ENCODE measurements at regions not wholly inside any gene's neighbourhood (a gene's known extent, or its start where the extent isn't known, plus 50 kb on each side); places are given as distances from the start of the nearest gene placed in this dataset.

GRCh38 chr20:22403632-22404361, 180.6 kb downstream of the FOXA2 start:
- DNase-seq: no peak

DNA sequence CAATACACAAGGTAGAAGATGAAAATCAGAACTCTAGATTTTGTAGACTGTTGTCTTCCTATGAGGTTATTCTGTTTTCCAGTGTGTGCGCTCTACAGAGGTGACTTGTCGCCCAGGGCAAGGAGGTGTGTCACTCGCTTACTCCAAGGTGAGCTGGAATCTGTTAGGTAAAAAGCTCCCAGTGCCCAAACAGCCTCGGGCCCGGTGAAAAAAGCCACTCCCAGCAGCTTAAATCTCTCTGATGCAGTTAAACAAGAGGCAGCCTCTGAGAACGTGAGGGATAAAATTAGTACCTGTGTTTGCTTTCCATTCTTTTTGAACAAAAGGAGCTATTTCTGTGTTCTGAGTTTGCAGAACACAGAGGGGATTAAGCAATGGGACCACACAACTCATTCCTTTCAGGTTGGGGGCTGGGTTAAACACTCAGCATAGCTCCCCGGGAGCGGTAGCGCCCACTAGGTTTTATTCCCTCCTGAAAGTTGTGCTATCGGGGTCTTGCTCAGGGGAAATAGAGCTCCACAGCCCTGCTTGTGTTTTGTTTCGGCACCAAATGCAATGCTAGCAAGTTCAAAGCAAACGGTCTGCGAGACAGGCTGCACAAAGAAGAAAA, 181.2 kb downstream of the FOXA2 start:
- DNase-seq: no peak

GRCh38 chr20:22402550-22402949, 181.8 kb downstream of the FOXA2 start:
- no peak for DNase-seq

GRCh38 chr20:22400440-22400839, 183.9 kb downstream of the FOXA2 start:
- no peak for DNase-seq

- DNase-seq: no peak
Measured at GRCh38 chr20:22394583-22394982, 189.8 kb downstream of the FOXA2 start.

DNA sequence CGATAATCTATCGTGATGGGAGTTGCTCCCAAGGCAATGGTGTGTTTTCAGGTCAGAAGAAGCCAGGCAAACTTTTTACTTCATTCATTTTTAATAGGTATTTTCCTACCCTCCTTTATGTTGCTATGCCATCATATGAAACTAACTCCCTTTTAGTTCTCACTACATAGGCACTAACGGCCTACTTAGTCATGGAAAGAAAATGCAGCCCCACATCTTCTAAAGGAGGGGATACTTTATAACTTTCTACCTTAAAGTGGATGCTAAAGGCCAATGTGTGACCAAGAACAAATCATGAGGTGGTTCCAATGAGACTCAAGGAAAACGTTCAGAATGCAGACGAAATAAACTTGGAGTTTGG, 193.8 kb downstream of the FOXA2 start:
- DNase-seq: no peak

- DNase-seq: no peak
Measured at GRCh38 chr20:22389836-22390542, 194.4 kb downstream of the FOXA2 start.

DNA sequence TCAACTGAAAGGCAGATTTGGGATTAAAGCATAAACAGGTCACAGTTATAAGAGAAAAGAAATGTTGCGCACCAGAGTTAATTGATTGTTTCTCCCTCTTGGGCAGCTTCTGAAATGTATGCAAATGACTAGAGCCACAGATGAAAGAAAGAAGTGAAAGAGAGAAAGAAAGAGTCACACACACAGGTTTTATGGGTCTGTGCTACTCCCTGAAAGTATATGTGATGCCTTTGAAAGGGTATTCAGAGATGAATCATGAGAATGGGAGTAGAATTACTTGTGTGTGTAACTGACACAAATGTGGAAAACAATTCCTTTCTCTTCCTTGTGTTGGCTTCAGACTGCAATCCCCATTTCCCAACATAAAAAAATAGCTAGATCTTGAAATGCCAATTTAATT, 196.9 kb downstream of the FOXA2 start:
- no peak for DNase-seq

GRCh38 chr20:22386306-22386623, 198.1 kb downstream of the FOXA2 start:
- no peak for DNase-seq

DNA sequence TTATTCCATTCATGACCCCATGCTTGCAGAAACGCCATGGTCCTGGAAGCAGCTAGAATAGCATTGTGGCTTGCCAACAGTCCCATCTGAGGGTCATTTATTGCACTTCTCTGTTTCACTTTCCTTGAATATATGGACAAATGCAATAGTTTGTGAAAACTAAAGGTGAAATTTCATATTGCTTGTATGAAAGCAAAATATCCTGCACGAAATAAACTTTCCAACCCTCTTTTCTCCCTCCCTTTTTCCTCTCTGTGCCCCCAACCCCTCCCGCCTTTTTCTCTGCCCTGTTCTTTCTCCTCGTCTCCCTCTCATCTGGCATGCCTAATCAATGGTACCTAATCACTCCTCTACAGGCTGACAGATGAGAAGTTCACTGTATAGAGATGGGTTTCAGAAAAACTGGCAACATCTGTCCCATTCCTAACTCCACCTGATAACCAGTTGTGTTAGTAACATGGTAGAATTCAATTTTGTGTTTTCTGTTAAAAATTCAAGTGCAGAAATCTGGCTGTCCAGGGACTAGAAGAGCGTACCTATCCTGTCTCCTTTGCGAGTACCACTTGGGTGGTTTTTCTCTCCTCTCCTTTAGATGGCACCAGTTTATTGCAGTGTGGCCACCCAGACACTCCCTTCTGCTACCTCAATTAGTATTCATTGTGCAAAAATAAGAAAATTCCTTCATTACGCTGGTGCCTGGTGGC, 198.6 kb downstream of the FOXA2 start:
- DNase-seq: no peak

DNA sequence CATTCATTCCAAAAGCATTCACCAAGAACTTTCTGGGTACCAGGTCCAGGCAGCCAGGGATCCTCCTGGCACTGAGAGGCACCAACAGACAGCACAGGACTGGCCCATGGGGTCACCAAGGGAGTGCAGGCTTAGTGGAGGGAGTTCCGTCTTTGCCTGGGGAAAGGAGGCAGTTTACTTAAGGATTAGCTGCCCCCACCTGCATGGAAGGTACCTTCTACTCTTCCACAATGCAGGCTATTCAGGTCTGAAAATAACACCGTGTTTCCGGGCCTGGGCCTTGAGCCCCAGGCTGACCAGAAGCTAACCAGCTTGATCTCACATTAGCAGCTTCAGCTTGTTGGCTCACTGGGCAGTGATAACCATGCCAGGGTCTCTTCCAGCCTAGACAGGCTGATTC, 199.4 kb downstream of the FOXA2 start:
- DNase-seq: no peak

DNA sequence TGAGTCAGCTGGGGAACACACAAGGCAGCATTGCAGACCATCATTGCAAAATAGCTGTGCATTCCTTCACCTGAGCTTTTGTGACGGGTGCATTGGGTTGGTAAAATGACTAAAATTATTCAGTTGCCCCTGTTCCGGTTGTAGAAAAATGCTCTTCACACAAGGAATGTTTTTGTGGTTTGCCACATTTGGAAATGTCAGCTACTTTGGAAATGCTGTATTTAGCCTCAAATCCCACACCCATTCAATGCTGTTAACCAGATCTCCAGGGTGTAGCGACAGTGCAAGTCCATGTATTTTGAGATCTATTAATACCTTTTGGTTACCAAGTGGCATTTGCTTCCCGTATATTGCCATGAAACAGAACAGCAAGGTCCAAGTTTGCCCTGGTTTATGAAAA, 201.2 kb downstream of the FOXA2 start:
- no peak for DNase-seq

DNA sequence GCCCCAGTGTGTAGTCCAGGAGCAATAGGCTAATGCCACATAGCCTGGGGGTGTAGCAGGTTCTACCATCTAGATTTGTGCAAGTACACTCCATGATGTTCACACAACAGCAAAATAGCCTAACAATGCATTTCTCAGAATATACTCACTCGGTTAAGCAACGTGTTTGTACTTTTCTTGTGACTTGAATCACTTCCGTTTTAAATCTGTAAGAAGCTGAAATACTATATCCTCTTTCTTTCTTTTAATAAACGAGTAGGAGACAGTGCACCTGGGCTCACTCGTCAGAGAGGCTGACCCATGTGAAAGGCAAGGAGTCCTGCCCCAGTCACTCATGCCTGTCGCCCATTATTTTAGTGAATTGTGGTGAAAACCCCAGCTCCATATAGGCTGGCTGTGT, 201.6 kb downstream of the FOXA2 start:
- DNase-seq: no peak

GRCh38 chr20:22381812-22382416, 202.5 kb downstream of the FOXA2 start:
- no peak for DNase-seq

- DNase-seq: no peak
Measured at GRCh38 chr20:22379472-22379871, 204.9 kb downstream of the FOXA2 start.

DNA sequence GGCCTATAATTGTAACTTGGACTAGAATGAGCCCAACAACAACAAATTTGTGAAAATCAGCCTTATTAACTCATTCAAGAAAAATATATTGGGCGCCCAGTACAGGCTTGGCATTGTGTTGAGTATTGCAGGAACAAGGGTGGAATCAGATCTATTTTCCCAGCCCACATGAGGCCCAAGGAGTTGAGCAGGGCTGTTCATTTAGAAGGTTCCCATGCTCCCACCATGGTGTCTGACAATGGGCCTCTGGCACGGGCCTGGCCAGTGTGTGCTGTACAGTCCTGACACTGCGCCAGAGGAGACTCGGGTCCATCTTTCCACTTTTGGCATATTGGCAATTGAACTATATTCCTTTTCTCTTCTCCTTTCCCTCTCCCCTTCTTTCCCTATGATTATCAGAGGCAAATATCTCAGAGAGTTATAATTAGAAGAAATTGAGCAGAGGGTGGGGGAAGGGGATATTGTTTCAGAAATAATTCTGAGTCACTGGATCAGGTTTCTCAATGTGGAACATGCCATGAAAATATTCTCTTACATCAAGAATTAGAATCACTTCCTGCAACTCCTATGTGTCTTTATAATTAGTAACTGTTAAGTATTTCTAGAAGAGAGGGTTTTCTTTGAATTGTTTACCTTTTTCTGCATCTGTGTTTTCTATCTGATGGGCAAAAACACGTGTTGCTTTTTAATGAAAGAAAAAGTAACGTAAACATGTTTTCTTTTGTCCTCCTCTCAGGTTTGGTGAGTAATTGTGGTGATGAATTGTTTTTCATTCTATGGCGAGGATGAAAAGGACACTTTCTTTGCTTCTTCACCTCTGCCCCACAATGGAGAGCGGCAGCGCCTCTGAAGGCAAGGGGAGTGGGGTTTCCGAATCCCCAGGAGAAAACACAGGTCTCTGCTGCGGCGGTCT, 209.4 kb downstream of the FOXA2 start:
- no peak for DNase-seq

GRCh38 chr20:22374066-22374465, 210.3 kb downstream of the FOXA2 start:
- no peak for DNase-seq

GRCh38 chr20:22373164-22373895, 211.0 kb downstream of the FOXA2 start:
- DNase-seq: no peak

- DNase-seq: peak; percentile 6
Measured at GRCh38 chr20:22371843-22372242, 212.5 kb downstream of the FOXA2 start.

DNA sequence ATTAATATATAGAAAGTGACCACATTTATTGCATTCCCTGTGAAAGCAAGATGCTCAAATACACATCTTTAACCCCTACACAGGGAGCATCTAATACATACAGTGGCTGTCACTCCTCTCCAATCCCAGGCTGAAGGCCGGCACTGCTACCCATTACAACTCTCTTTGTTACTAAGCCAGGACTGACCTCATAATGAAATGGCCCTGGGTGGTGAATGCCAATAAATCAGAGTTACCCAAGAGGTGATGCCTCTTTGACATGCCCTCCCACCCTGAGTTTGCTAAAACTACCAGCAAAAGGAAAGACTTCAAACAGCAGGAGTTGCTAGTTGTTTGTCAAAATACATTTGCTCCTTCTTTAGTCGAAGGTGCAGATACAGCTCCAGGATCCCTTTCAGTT, 214.2 kb downstream of the FOXA2 start:
- DNase-seq: no peak

GRCh38 chr20:22369100-22369499, 215.3 kb downstream of the FOXA2 start:
- no peak for DNase-seq

- no peak for DNase-seq
Measured at GRCh38 chr20:22368235-22368634, 216.1 kb downstream of the FOXA2 start.

All from activated gamma-delta T cell treated with Interleukin-2 at 50 U/mL for 16 hours (primary cell).